Left kidney (tissue), 1 donor: ENCODE measurements at regions not wholly inside any gene's neighbourhood (a gene's known extent, or its start where the extent isn't known, plus 50 kb on each side); places are given as distances from the start of the nearest gene placed in this dataset.
"Not testable (repeated sequence)": the region's sequence is repeated elsewhere in the genome, so short reads cannot be mapped to it uniquely, and the experiment has no call there.

Experiments used
- DNase-seq: peaks from one replicate; pipeline ENCODE4 v3.0.0-alpha.2; 2013

- no peak for DNase-seq
Observed at GRCh38 chr11:97687111-97687510, 1297.3 kb downstream of the JRKL start.

- no peak for DNase-seq
Observed at GRCh38 chr11:97691061-97691460, 1301.2 kb downstream of the JRKL start.

DNA sequence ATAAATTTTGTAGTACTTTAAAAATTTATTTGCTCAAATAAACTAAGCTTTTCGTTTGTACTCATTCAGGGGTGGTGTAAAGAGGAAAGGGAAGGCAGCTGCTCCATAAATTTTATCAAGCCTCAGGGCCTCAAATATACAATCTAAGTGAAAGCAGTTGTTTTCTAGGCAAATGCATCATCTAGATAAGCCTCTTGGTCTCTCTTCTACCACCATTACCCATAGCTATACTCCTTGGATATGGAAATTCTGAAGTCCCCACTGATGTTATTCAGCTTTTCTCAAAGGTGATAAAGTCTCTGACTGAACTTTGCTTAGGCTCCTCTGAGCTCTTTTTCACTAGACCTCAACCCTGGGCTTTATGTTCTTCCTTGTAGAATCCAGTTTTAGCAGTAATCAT, 1313.1 kb downstream of the JRKL start:
- peak; percentile 15 for DNase-seq

GRCh38 chr11:97703851-97704250, 1314.0 kb downstream of the JRKL start:
- no peak for DNase-seq

GRCh38 chr11:97705441-97705840, 1315.3 kb upstream of the CNTN5 start:
- DNase-seq = not testable (repeated sequence)

DNA sequence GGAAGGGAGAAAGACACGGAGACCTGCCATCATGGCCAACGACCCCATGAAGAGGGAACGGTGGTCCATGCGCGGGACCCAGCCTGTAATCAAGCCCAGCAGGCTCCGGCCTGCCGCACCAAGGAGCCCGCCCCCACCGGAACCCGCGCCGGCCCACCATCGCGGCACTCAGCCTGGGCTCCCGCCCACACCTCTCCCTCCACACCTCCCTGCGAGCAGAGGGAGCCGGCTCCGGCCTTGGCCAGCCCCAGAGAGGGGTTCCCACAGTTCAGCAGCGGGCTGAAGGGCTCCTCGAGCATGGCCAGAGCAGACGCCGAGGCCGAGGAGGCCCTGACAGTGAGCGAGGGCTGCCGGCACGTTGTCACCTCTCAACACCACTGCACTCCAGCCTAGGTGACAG, 1302.8 kb upstream of the CNTN5 start:
- no peak for DNase-seq

DNA sequence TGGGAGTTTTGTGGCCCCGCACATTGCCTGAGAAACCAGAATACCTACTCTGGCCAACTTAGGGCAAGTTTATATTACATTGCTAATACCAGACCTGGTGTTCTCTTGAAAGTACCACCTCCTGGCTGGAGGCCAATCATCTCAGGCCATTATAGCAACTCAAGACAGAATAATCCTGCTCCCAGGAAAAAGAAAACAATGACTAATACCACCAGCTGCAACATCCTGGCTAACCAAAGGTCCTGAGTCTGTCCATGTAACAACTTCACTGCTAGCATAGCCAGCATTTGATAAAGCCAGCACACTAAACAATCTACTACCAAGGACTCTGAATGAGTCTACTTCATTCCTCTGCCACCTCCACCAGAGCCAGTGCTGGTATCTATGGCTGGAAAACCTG, 1298.7 kb upstream of the CNTN5 start:
- DNase-seq = no peak

DNA sequence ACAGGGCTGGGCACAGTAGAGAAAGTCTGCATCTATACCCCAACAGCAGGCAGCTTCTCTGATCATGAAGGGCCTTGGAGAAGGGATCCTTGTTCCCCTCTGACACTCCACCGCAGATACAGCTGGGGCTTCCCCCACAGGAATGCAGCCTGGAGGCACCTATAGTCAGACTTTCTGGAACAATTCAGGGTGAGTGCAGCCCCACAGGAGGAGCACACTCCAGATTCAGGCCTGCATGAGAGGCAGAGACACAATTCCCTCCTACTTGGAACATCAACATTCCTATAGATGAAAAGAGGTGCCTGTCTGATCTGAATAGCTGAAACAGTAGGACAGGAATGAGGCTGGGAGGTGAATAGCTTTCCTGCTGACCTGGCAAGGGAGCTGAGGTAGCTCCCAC, 1298.0 kb upstream of the CNTN5 start:
- DNase-seq = no peak

GRCh38 chr11:97729546-97730272, 1291.0 kb upstream of the CNTN5 start:
- no peak for DNase-seq

GRCh38 chr11:97732011-97732632, 1288.6 kb upstream of the CNTN5 start:
- DNase-seq = no peak

DNA sequence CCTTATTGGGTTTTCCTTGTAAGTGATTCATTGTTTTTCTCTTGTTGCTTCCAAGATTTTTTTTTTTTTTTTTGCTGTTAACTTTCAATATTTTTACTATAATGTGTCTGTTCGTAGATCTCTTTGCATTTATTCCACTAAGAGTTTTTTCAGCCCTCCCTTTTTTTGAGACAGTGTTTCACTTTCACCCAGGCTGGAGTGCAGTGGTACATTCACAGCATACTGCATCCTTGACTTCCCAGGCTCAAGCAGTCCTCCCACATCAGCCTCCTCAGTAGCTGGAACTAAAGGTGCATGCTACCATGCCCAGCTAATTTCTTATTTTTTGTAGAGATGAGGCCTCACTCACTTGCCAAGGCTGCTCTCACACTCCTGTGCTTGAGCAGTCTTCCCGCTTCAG, 1282.0 kb upstream of the CNTN5 start:
- no peak for DNase-seq

DNA sequence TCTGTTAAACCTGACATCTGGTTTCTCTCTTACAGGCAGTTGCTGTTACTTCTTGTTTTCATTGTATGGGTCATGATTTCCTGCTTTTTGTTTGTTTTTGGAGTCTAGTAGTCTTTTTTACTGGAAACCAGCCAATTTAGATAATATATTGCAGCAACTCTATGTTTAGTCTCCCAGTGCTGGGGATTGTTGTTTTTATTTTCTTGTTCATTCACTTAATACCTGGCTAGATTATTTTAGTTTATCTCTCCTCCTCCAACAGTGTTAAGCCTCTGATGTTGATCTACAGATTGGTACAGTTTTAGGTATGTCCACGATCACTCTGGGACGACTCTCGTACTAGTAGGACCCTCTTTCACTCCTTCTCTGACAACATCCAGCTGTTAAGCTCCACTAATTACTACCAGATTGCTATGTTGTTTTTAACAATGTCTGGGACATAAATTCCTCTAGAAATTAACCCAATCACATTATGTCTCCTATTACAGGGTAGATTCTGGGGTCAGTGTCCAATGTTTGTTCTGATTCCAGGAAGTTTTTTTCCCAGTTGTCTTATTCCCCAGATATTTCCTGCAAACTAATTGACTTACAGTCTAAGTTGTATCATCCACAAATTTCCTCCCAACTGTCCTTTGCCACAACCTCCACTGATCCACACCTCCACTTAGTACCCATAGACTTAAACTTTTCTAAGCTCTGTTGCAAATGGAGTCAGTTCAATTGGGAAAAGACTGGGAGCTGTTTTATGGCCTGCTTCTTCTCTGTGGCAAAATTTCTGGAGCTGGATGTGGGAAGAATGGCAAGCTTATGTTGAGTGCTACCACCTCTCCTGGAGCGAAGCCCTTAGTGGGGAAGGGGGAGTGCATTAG, 1280.6 kb upstream of the CNTN5 start:
- peak; percentile 77 for DNase-seq

- no peak for DNase-seq
Observed at GRCh38 chr11:97740801-97741151, 1280.0 kb upstream of the CNTN5 start.

DNA sequence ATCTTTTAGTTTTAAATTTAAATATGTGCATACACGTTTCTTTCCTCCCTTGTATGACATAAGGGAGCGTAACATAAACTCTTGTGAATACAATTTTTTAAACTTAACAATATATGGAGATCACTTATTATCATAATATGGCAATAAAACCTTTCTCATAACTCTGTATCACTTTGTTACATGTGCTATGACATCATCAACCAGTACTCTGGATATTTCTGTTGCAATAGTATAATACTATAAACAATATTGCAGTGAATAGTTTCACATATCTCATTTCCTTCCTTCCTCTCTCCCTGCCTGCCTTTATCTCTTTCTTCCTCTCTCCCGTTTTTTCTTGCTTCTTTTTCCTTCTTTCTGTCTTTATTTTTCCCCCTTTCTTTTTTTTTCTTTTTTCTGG, 1278.0 kb upstream of the CNTN5 start:
- no peak for DNase-seq

DNA sequence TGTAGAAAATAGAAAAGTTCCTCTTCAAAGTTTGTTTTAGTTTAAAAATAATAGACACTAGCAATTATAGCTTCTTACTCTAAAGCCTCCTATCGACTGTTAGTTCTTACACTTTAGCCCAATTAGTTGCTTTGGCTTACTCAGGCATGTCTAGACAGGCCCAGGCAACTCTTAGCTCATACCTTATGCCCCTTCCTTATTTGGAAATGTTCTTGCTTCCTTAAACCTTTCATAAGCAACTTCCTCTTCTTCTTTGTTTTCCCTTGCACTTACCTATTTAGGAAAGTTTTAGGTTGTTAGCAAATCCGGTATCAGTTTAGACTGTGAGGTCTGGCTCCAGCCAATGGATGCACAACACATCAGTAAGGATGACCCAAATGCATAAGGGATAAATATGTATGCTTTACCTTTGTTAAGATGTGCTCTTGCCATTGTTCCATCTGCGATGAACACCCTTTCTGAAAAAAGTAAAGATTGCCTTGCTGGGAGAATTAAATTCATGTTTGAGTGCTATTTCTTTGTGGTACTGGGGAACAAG, 1277.5 kb upstream of the CNTN5 start:
- DNase-seq = no peak

GRCh38 chr11:97745515-97746050, 1275.2 kb upstream of the CNTN5 start:
- DNase-seq = no peak

DNA sequence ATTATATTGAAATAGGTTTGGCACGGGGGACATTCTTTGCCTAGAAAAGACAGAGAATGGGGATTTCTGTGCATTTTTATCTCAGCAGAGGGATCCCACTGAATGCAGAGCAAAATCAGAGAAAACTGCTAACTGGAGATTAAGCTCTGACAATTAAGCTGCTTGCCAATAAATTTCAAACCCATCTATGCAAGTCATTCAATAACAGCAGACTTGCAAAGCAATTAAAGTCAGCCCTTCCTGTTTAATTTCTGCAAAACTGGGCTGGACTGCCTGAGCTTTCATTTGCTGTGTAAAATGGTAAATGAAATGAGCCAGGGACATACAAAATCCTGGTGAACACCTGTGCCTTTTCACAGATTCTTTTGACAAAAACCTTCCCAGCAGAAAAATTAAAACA, 1273.9 kb upstream of the CNTN5 start:
- DNase-seq = no peak

GRCh38 chr11:97751405-97751804, 1269.3 kb upstream of the CNTN5 start:
- no peak for DNase-seq

- DNase-seq = no peak
Observed at GRCh38 chr11:97751952-97752351, 1268.8 kb upstream of the CNTN5 start.

DNA sequence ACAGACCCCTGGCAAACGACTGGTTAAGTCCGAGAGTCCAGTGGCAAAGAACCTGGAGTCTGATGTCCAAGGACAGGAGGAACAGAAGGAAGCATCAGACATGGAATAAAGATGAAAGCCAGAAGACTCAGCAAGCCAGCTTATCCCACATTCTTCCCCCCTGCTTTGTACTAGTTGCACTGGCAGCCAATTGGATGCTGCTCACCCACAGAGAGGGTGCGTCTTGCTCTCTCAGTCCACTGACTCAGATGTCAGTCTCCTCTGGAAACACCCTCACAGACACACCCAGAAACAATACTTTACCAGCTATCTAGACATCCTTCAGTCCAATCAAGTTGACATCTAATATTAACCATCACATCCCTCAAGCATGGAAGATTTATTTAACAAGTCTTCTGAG, 1265.8 kb upstream of the CNTN5 start:
- DNase-seq = no peak

DNA sequence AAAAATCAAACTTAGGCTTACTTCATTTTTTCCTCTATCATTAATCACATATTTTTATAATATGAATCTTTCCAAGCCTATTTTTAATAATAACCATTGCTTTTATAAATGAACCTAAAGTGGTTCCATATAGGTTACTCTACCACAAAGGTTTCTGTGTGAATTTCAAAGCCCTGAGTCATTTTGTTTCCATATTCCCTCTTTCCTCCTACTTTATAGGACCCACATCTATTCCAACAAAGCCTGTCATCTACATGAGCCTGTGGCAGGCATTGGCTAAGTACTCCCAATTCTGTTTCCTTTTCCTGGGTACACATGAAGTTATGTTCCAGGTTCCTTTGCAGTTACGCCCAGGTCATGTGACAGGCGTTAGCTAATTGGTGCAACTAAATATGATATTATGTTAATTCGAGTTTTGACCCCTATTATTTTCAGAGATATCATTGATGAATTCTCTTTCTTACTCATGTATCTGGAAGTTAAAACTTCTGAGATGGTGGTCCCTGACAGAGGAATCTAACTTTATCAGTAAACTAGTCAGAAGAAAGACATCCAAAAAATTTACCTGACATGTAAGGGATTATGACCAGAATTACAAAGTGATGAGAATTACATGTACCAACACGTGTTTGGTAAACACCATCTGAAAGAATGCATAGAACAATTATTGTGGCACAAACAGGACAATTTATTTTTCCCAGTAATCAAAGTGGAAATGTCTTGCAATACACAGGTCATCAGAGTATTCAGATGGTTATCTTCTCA, 1264.0 kb upstream of the CNTN5 start:
- no peak for DNase-seq

- DNase-seq = no peak
Observed at GRCh38 chr11:97761175-97761574, 1259.6 kb upstream of the CNTN5 start.
